ENCODE measurements at regions not wholly inside any gene's neighbourhood (a gene's known extent, or its start where the extent isn't known, plus 50 kb on each side); places are given as distances from the start of the nearest gene placed in this dataset.

DNA sequence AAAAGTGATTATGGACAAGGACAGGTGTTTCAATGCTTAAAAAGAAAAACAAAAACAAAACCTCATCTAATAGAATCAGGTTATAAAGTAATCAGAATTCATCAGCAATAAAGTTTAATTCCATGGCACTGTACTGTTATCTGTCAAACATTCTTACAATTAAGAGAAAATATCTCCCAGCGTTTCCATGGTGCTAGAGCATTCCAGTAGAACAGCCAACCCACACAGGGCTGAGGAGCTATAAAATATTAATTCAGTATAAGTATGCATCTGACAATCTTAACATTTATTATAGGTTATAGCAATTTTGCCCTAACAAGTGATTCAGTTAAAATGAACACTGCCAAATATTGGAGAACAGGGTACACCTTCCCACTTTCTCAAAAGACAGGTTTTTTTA, 128.7 kb upstream of the DEPDC1 start:
- TF ChIP-seq, protein P1, sequence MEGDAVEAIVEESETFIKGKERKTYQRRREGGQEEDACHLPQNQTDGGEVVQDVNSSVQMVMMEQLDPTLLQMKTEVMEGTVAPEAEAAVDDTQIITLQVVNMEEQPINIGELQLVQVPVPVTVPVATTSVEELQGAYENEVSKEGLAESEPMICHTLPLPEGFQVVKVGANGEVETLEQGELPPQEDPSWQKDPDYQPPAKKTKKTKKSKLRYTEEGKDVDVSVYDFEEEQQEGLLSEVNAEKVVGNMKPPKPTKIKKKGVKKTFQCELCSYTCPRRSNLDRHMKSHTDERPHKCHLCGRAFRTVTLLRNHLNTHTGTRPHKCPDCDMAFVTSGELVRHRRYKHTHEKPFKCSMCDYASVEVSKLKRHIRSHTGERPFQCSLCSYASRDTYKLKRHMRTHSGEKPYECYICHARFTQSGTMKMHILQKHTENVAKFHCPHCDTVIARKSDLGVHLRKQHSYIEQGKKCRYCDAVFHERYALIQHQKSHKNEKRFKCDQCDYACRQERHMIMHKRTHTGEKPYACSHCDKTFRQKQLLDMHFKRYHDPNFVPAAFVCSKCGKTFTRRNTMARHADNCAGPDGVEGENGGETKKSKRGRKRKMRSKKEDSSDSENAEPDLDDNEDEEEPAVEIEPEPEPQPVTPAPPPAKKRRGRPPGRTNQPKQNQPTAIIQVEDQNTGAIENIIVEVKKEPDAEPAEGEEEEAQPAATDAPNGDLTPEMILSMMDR (IDR thresholded peaks at IDR 0.05; ENCODE audit: insufficient read depth, low read length, severe bottlenecking), result no peak
- H3K27me3 ChIP-seq (ENCODE audit: control insufficient read depth, insufficient read depth, low read length), result no peaks in the 10 kb centered on the region
- DNase-seq (ENCODE audit: low read depth) (no peak), FAIRE-seq (no peak)
- H3K36me3 ChIP-seq (ENCODE audit: control insufficient read depth, insufficient read depth, low read length), result no peaks in the 10 kb centered on the region
- H3K4me3 ChIP-seq (ENCODE audit: low read depth, low read length), result no peak overlapping the region

DNA sequence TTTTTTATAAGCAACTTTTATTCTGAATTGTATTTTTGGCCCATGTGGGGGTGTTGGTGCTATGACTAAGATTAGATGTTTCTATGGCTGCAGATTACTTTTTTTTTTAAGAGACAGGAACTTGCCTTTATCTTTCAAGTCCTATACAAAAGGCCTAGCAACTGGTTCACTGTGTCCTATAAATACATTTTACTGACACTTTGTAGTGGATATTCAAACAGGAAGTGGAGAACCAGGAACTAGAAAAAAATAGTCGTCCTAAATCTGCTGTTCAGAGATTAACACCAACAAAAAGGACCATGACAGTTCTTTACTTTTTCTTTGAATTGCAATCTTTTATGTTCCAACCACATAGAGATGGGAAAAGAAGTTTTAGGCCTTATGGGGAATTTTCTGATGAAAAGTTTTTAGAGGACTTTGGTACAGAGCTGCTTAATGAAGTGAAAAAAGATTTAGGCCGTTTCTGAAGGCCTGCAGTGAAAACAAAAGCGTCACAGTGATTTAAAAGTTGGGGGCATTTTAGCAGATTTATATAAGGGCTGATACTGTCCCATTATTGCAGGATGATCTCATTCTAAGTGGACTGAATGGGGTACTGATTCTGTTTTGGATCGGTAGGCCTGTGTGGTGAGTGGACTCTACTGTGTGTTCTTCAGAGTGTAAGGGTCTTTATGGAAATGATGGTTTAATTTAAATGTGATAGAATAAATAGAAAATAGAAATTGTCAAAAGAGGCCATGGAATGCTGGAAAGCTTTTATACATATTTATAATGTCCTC, 136.4 kb upstream of the DEPDC1 start:
- TF ChIP-seq, protein P1 (IDR thresholded peaks at IDR 0.05; ENCODE audit: insufficient read depth, low read length, severe bottlenecking), result no peak
- H3K27me3 ChIP-seq (ENCODE audit: control insufficient read depth, insufficient read depth, low read length), result no peaks in the 10 kb centered on the region
- FAIRE-seq (no peak), DNase-seq (ENCODE audit: low read depth) (no peak)
- H3K4me3 ChIP-seq (ENCODE audit: low read depth, low read length), result no peak overlapping the region
- H3K36me3 ChIP-seq (ENCODE audit: control insufficient read depth, insufficient read depth, low read length), result no peaks in the 10 kb centered on the region

DNA sequence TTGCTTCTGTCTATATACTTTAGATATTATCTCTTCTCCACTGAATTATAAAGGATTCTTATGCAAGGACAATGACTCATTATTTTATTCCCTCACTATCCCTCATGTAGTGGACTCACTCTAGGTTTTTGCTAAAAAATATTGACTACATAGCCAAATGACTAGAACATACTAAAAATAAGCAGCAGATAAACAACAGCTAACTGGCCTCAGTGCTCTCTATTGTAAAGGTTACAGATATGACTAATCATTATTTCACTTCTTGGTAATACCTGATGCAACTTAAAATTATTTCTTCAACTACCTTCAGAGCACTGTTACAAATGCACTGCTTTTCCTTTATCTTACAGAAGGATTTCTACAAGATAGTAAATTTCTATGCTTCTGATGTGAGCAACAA, 147.6 kb upstream of the DEPDC1 start:
- no peaks in the 10 kb centered on the region for H3K27me3 ChIP-seq (ENCODE audit: control insufficient read depth, insufficient read depth, low read length)
- H3K4me3 ChIP-seq (ENCODE audit: low read depth, low read length), result no peak overlapping the region
- FAIRE-seq (no peak), DNase-seq (ENCODE audit: low read depth) (peak; percentile 29)
- no peaks in the 10 kb centered on the region for H3K36me3 ChIP-seq (ENCODE audit: control insufficient read depth, insufficient read depth, low read length)
- TF ChIP-seq, protein P1 (IDR thresholded peaks at IDR 0.05; ENCODE audit: insufficient read depth, low read length, severe bottlenecking), result no peak

DNA sequence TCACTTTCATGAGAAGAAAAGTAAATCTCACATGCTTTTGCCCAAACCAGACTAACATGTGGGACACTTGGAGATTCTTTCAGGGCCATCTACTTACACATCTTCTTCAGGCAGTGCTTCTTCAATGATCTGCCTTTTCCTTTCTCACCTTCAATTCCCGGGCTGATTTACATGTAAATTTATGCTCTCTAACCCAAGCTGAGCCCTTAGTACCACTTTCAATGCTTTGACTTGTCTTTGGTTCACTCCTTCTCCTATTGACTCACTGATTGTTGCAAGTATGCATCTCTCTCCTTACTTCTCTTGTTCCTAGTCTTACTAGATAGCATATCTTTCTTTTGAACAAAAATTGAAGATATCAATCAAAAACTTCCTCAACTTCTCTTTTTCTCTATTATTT, 154.2 kb upstream of the DEPDC1 start:
- Histone ChIP-seq H3K4me3 (ENCODE audit: low read depth, low read length) (no peak overlapping the region), H3K27me3 (ENCODE audit: control insufficient read depth, insufficient read depth, low read length) (no peaks in the 10 kb centered on the region), H3K36me3 (ENCODE audit: control insufficient read depth, insufficient read depth, low read length) (no peaks in the 10 kb centered on the region)
- DNase-seq (ENCODE audit: low read depth), result no peak
- no peak for FAIRE-seq
- TF ChIP-seq, protein P1 (IDR thresholded peaks at IDR 0.05; ENCODE audit: insufficient read depth, low read length, severe bottlenecking), result no peak

DNA sequence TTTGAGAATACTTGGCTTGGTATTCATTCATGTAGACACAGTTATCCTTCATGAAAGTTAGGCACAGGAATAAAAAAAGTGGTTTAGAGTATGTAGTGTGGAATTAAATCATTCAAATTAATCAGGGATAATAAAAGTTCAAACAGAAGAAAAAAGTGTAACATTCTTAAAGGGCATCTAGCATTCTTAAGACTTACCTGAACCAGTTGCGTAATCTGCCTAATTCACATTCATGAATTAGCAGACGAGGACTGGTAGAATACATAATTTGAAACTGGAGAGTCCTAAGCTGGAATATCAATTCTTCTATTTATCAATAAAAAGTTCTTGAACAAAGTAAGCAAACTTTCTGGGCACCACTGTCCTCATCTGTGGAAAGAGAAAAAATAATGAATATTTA, 157.0 kb upstream of the DEPDC1 start:
- Histone ChIP-seq H3K4me3 (ENCODE audit: low read depth, low read length) (no peak overlapping the region), H3K27me3 (ENCODE audit: control insufficient read depth, insufficient read depth, low read length) (no peaks in the 10 kb centered on the region), H3K36me3 (ENCODE audit: control insufficient read depth, insufficient read depth, low read length) (no peaks in the 10 kb centered on the region)
- FAIRE-seq, result no peak
- DNase-seq (ENCODE audit: low read depth), result no peak
- TF ChIP-seq, protein P1 (IDR thresholded peaks at IDR 0.05; ENCODE audit: insufficient read depth, low read length, severe bottlenecking), result no peak

DNA sequence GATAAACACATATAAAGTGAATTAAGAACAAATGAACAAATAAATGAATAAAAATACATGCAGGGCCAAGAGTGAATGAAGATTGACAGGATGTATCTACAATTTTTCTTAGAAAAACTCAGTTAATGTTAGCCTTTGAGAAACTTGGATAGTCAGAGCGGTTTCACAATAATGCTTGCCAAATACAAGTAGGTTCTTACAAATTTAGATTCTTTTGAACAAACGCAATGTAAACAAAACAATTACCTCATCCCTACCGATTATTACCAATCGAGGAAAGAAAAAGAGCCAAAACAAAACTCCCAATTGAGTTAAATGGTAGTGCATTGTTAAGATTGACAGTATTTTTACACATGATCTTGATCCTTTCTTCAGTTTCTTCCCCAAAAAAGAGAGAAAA, 176.9 kb upstream of the DEPDC1 start:
- Histone ChIP-seq H3K36me3 (ENCODE audit: control insufficient read depth, insufficient read depth, low read length) (no peaks in the 10 kb centered on the region), H3K27me3 (ENCODE audit: control insufficient read depth, insufficient read depth, low read length) (no peaks in the 10 kb centered on the region), H3K4me3 (ENCODE audit: low read depth, low read length) (no peak overlapping the region)
- TF ChIP-seq, protein P1 (IDR thresholded peaks at IDR 0.05; ENCODE audit: insufficient read depth, low read length, severe bottlenecking), result no peak
- peak; percentile 3 for DNase-seq (ENCODE audit: low read depth)
- FAIRE-seq, result no peak
